ENCODE measurements at regions not wholly inside any gene's neighbourhood (a gene's known extent, or its start where the extent isn't known, plus 50 kb on each side); places are given as distances from the start of the nearest gene placed in this dataset.

GRCh38 chr2:212938144-212938793, 213.1 kb downstream of the IKZF2 start:
- no peak for TF ChIP-seq CTCF (IDR thresholded peaks at IDR 0.05)
- no peak overlapping the region for H3K27ac ChIP-seq
- no peaks in the 10 kb centered on the region for H3K36me3 ChIP-seq
- H3K4me3 ChIP-seq = no peak overlapping the region
- intact Hi-C loops (cut with DNase I) = no loop called here
- no peak for DNase-seq (ENCODE audit: low spot score in 2 of 2)
- H3K27me3 ChIP-seq = no peaks in the 10 kb centered on the region
- peaks cover 0 to 3% of the 10 kb centered on the region in 2 donors for H3K4me1 ChIP-seq
- no peaks in the 10 kb centered on the region for H3K9me3 ChIP-seq

- TF ChIP-seq CTCF (IDR thresholded peaks at IDR 0.05) = no peak
- H3K27me3 ChIP-seq = no peaks in the 10 kb centered on the region
- DNase-seq (ENCODE audit: low spot score in 2 of 2) = no peak
- H3K36me3 ChIP-seq = no peaks in the 10 kb centered on the region
- H3K4me1 ChIP-seq = peaks cover 0 to 3% of the 10 kb centered on the region in 2 donors
- H3K4me3 ChIP-seq = no peak overlapping the region
- no peaks in the 10 kb centered on the region for H3K9me3 ChIP-seq
- intact Hi-C loops (cut with DNase I) = no loop called here
- no peak overlapping the region for H3K27ac ChIP-seq
Observed at GRCh38 chr2:212936572-212936971, 214.8 kb downstream of the IKZF2 start.

- no peak for TF ChIP-seq CTCF (IDR thresholded peaks at IDR 0.05)
- Histone ChIP-seq H3K27ac (no peak overlapping the region), H3K9me3 (no peaks in the 10 kb centered on the region), H3K27me3 (no peaks in the 10 kb centered on the region), H3K4me3 (no peak overlapping the region), H3K4me1 (no peaks in the 10 kb centered on the region), H3K36me3 (no peaks in the 10 kb centered on the region)
- no peak for DNase-seq (ENCODE audit: low spot score in 2 of 2)
- intact Hi-C loops (cut with DNase I) = no loop called here
Observed at GRCh38 chr2:212935752-212936151, 215.7 kb downstream of the IKZF2 start.

- Histone ChIP-seq H3K27me3 (no peaks in the 10 kb centered on the region), H3K9me3 (no peaks in the 10 kb centered on the region), H3K4me1 (no peaks in the 10 kb centered on the region), H3K4me3 (no peak overlapping the region), H3K36me3 (no peaks in the 10 kb centered on the region), H3K27ac (no peak overlapping the region)
- no peak for TF ChIP-seq CTCF (IDR thresholded peaks at IDR 0.05)
- no peak for DNase-seq (ENCODE audit: low spot score in 2 of 2)
- intact Hi-C loops (cut with DNase I) = no loop called here
Observed at GRCh38 chr2:212931271-212931670, 220.1 kb downstream of the IKZF2 start.

- Histone ChIP-seq H3K4me3 (no peak overlapping the region), H3K27ac (no peak overlapping the region), H3K27me3 (no peaks in the 10 kb centered on the region), H3K36me3 (no peaks in the 10 kb centered on the region), H3K4me1 (no peaks in the 10 kb centered on the region), H3K9me3 (no peaks in the 10 kb centered on the region)
- intact Hi-C loops (cut with DNase I) = no loop called here
- no peak for TF ChIP-seq CTCF (IDR thresholded peaks at IDR 0.05)
- DNase-seq (ENCODE audit: low spot score in 2 of 2) = no peak
Observed at GRCh38 chr2:212930556-212931260, 220.7 kb downstream of the IKZF2 start.

Data from ascending aorta (tissue), 2 donors.